Right atrium auricular region (tissue), 2 donors: ENCODE measurements at regions not wholly inside any gene's neighbourhood (a gene's known extent, or its start where the extent isn't known, plus 50 kb on each side); places are given as distances from the start of the nearest gene placed in this dataset.
"Not testable (repeated sequence)": the region's sequence is repeated elsewhere in the genome, so short reads cannot be mapped to it uniquely, and the experiment has no call there.

ENCODE experiments used
- DNase-seq: peaks from one replicate; pipeline ENCODE4 v3.0.0-alpha.2; 2019; ENCODE audit warnings: low spot score
- H3K27ac ChIP-seq, 2 donors: fragments of 200-600 bp; sonication (generic); 1 replicate in 1 of 2; 2 replicates in 1 of 2; pipeline ENCODE4 v1.5.1; 2016 to 2019
- H3K27me3 ChIP-seq, 2 donors: fragments of 200-600 bp; sonication (generic); one replicate each; pipeline versions ENCODE4 v1.5.1 to v1.6.0; 2017 to 2019
- H3K36me3 ChIP-seq: fragments of 200-600 bp; sonication (generic); one replicate; pipeline ENCODE4 v1.5.1; 2016
- H3K4me1 ChIP-seq, 2 donors: fragments of 200-600 bp; sonication (generic); one replicate each; pipeline versions ENCODE4 v1.5.1 to v1.6.0; 2017 to 2019
- H3K4me3 ChIP-seq, 2 donors: fragments of 200-600 bp; sonication (generic); 1 replicate in 1 of 2; 2 replicates in 1 of 2; pipeline ENCODE4 v1.5.1; 2017 to 2019; ENCODE audit warnings: mild to moderate bottlenecking in 1 of 2, moderate library complexity in 1 of 2
- H3K9me3 ChIP-seq, 2 donors: fragments of 200-600 bp; sonication (generic); one replicate each; pipeline ENCODE4 v1.5.1; 2019
- TF ChIP-seq, protein P1 (sequence below), 2 donors: fragments of 200-600 bp; sonication (generic); IDR thresholded peaks; one replicate each; pipeline ENCODE4 v1.5.1; 2019; ENCODE audit warnings: antibody characterized with exemption in 2 of 2

DNA sequence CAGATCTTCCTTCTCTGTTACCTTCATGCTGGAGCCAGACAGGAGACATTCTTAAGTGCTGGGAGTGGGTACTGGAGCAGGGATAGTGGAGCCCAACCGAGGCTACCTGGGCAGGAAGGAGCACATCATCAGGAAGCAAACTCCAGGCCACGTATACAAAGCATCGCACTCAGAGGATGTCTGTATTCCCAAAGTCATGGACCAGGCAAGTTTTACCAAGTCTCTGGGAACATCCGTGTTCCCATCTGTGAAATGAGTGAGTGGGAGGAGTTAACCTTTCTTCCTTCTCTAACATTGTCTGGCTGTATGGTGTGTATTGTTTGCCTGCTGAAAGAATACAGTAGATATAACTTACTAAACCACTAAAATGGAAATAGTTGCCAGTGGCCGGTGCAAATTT, 175.0 kb upstream of the TMEM45B start:
- TF ChIP-seq, protein P1, sequence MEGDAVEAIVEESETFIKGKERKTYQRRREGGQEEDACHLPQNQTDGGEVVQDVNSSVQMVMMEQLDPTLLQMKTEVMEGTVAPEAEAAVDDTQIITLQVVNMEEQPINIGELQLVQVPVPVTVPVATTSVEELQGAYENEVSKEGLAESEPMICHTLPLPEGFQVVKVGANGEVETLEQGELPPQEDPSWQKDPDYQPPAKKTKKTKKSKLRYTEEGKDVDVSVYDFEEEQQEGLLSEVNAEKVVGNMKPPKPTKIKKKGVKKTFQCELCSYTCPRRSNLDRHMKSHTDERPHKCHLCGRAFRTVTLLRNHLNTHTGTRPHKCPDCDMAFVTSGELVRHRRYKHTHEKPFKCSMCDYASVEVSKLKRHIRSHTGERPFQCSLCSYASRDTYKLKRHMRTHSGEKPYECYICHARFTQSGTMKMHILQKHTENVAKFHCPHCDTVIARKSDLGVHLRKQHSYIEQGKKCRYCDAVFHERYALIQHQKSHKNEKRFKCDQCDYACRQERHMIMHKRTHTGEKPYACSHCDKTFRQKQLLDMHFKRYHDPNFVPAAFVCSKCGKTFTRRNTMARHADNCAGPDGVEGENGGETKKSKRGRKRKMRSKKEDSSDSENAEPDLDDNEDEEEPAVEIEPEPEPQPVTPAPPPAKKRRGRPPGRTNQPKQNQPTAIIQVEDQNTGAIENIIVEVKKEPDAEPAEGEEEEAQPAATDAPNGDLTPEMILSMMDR (IDR thresholded peaks at IDR 0.05), result no peak
- H3K9me3 ChIP-seq, result no peaks in the 10 kb centered on the region
- no peak for DNase-seq
- no peaks in the 10 kb centered on the region for H3K4me1 ChIP-seq
- H3K36me3 ChIP-seq, result no peaks in the 10 kb centered on the region
- no peaks in the 10 kb centered on the region for H3K27me3 ChIP-seq
- H3K27ac ChIP-seq, result no peak overlapping the region
- no peak overlapping the region for H3K4me3 ChIP-seq

DNA sequence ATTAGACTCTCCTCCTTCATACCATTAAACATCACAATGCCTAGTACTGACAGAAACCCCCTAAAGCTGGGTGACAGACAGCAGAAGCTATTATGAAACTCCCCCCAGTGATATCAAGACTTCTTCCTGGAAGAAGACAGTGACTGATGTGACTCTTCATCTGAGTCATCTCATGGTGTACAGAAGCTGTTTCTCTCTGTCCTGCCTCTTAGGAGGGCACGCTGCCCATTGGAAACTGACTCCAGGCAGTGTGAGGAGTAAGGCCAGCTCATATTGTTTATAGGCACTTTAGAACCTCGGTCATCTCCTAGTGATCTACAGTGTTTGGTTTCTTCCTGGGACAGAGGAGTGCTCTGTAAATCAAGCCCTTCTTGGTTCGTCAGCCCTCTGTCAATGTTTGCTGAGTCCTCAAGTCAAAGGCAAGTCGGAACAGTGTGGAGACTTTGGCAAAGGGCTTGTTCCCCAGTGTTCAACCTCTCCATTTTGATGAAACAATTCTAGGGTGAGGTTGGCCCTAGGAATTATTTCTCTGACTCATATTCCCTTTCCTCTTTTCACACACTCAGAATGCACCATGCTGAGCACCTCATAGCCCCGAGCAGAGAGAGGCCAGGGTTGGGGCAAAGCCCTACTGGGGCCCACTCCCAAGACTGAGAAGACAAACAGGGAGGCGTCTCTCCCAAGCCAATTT, 172.5 kb upstream of the TMEM45B start:
- Histone ChIP-seq H3K9me3 (no peaks in the 10 kb centered on the region), H3K27ac (no peak overlapping the region), H3K4me3 (no peak overlapping the region), H3K27me3 (no peaks in the 10 kb centered on the region), H3K36me3 (no peaks in the 10 kb centered on the region), H3K4me1 (no peaks in the 10 kb centered on the region)
- DNase-seq, result no peak
- TF ChIP-seq, protein P1 (IDR thresholded peaks at IDR 0.05), result no peak

DNA sequence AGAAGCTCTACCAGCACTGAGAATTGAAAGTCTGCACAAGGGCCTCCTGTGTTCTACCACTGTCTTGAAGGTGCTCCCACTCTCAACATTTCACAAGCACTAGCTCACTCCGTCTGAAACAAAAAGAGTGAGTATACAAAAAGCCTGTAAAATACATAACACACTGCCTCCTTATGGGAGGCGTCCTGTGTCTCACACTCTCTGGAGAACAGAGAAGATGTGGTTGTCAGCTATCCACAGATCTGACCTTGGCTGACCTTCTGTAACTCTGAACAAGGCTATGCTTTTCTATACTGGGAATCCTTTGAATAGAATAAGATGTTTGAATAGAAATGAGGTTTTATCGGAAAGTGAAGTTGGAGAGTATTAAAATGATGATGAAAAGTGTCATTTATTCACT, 171.3 kb upstream of the TMEM45B start:
- Histone ChIP-seq H3K27me3 (no peaks in the 10 kb centered on the region), H3K4me1 (no peaks in the 10 kb centered on the region), H3K4me3 (no peak overlapping the region), H3K36me3 (no peaks in the 10 kb centered on the region), H3K27ac (no peak overlapping the region), H3K9me3 (no peaks in the 10 kb centered on the region)
- DNase-seq, result no peak
- TF ChIP-seq, protein P1 (IDR thresholded peaks at IDR 0.05), result no peak

DNA sequence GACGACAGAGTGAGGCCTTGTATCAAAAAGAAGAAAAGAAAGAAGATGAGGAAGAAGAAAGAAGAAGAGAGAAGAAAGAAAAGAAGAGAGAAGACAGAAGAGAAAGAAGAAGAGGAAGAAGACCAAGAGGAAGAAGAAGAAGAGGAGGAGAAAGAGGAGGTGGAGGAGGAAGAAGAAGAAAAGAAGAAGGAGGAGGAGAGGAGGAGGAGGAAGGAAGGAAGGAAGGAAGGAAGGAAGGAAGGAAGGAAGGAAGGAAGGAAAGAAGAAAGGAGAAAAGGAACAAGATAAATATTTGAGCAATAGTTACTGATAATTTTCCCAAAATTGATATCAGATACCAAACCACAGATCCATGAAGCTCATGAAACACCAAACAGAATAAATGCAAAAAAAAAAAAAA, 169.7 kb upstream of the TMEM45B start:
- DNase-seq, result no peak
- H3K27me3 ChIP-seq, result no peaks in the 10 kb centered on the region
- H3K27ac ChIP-seq, result no peak overlapping the region
- H3K9me3 ChIP-seq, result no peaks in the 10 kb centered on the region
- TF ChIP-seq, protein P1 (IDR thresholded peaks at IDR 0.05), result no peak
- H3K4me3 ChIP-seq, result no peak overlapping the region
- no peaks in the 10 kb centered on the region for H3K4me1 ChIP-seq
- H3K36me3 ChIP-seq, result no peaks in the 10 kb centered on the region

DNA sequence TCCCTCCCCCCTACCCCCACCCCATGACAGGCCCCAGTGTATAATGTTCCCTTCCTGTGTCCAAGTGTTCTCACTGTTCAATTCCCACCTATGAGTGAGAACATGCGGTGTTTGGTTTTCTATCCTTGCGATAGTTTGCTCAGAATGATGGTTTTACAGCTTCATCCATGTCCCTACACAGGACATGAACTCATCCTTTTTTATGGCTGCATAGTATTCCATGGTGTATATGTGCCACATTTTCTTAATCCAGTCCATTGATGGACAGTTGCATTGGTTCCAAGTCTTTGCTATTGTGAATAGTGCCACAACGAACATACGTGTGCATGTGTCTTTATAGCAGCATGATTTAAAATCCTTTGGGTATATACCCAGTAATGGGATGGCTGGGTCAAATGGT, 165.6 kb upstream of the TMEM45B start:
- not testable (repeated sequence) for H3K4me1 ChIP-seq, H3K27ac ChIP-seq, DNase-seq, H3K36me3 ChIP-seq, H3K4me3 ChIP-seq, H3K27me3 ChIP-seq
- peaks cover 6 to 12% of the 10 kb centered on the region in 2 donors for H3K9me3 ChIP-seq

DNA sequence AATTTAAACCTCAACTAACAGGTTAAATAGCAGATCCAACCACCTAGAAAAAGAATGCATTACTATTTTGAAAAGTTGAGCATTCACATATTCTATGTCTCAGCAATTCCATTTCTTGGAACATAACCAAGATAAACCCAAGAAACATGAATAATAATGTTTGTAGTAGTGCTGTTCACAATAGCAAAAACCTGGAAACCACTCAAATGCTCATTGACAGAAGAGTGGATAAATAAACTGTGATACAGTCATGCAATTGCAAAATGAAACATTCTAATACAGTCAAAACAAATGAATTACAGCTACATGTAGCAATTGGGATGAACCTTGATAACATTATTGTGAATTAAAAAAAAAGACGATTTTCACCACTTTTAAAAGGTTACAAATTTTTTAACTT, 162.8 kb upstream of the TMEM45B start:
- H3K36me3 ChIP-seq, result no peaks in the 10 kb centered on the region
- DNase-seq, result no peak
- H3K27me3 ChIP-seq, result no peaks in the 10 kb centered on the region
- TF ChIP-seq, protein P1 (IDR thresholded peaks at IDR 0.05), result no peak
- H3K9me3 ChIP-seq, result peaks cover 6 to 22% of the 10 kb centered on the region in 2 donors
- no peak overlapping the region for H3K4me3 ChIP-seq
- H3K4me1 ChIP-seq, result no peaks in the 10 kb centered on the region
- no peak overlapping the region for H3K27ac ChIP-seq
